ENCODE measurements at regions not wholly inside any gene's neighbourhood (a gene's known extent, or its start where the extent isn't known, plus 50 kb on each side); places are given as distances from the start of the nearest gene placed in this dataset.
"Not testable (repeated sequence)": the region's sequence is repeated elsewhere in the genome, so short reads cannot be mapped to it uniquely, and the experiment has no call there.

GRCh38 chr5:56406838-56407237 lies 173.7 kb upstream of the ANKRD55 start:
- DNase-seq (ENCODE audit: low read depth), result no peak
- no peak overlapping the region for H3K4me3 ChIP-seq (ENCODE audit: low read depth, low read length)

GRCh38 chr5:56406221-56406620 lies 173.1 kb upstream of the ANKRD55 start:
- TF ChIP-seq CTCF (IDR thresholded peaks at IDR 0.05; ENCODE audit: insufficient read depth, low read length, poor library complexity, severe bottlenecking), result no peak
- Histone ChIP-seq H3K27me3 (ENCODE audit: control insufficient read depth, insufficient read depth, low read length) (no peaks in the 10 kb centered on the region), H3K36me3 (ENCODE audit: control insufficient read depth, insufficient read depth, low read length) (no peaks in the 10 kb centered on the region), H3K4me3 (ENCODE audit: low read depth, low read length) (no peak overlapping the region)
- DNase-seq (ENCODE audit: low read depth), result no peak

More at GRCh38 chr5:56406838-56407237, 173.7 kb upstream of the ANKRD55 start:
- H3K36me3 ChIP-seq (ENCODE audit: control insufficient read depth, insufficient read depth, low read length), result no peaks in the 10 kb centered on the region
- TF ChIP-seq CTCF (IDR thresholded peaks at IDR 0.05; ENCODE audit: insufficient read depth, low read length, poor library complexity, severe bottlenecking), result no peak
- no peaks in the 10 kb centered on the region for H3K27me3 ChIP-seq (ENCODE audit: control insufficient read depth, insufficient read depth, low read length)

GRCh38 chr5:56405116-56405908 lies 172.2 kb upstream of the ANKRD55 start:
- no peak for TF ChIP-seq CTCF (IDR thresholded peaks at IDR 0.05; ENCODE audit: insufficient read depth, low read length, poor library complexity, severe bottlenecking)
- H3K36me3 ChIP-seq (ENCODE audit: control insufficient read depth, insufficient read depth, low read length), result no peaks in the 10 kb centered on the region
- no peaks in the 10 kb centered on the region for H3K27me3 ChIP-seq (ENCODE audit: control insufficient read depth, insufficient read depth, low read length)
- DNase-seq (ENCODE audit: low read depth), result no peak
- no peak overlapping the region for H3K4me3 ChIP-seq (ENCODE audit: low read depth, low read length)

- no peak for TF ChIP-seq CTCF (IDR thresholded peaks at IDR 0.05; ENCODE audit: insufficient read depth, low read length, poor library complexity, severe bottlenecking)
- no peak for DNase-seq (ENCODE audit: low read depth)
- H3K4me3 ChIP-seq (ENCODE audit: low read depth, low read length), result no peak overlapping the region
- no peaks in the 10 kb centered on the region for H3K36me3 ChIP-seq (ENCODE audit: control insufficient read depth, insufficient read depth, low read length)
- H3K27me3 ChIP-seq (ENCODE audit: control insufficient read depth, insufficient read depth, low read length), result no peaks in the 10 kb centered on the region
These were observed 169.4 kb upstream of the ANKRD55 start for GRCh38 chr5:56402266-56403220.

GRCh38 chr5:56397796-56398195 lies 164.7 kb upstream of the ANKRD55 start:
- not testable (repeated sequence) for H3K27me3 ChIP-seq (ENCODE audit: control insufficient read depth, insufficient read depth, low read length); DNase-seq (ENCODE audit: low read depth); H3K36me3 ChIP-seq (ENCODE audit: control insufficient read depth, insufficient read depth, low read length); H3K4me3 ChIP-seq (ENCODE audit: low read depth, low read length)

GRCh38 chr5:56396634-56397033 lies 163.5 kb upstream of the ANKRD55 start:
- Histone ChIP-seq H3K27me3 (ENCODE audit: control insufficient read depth, insufficient read depth, low read length) (no peaks in the 10 kb centered on the region), H3K36me3 (ENCODE audit: control insufficient read depth, insufficient read depth, low read length) (no peaks in the 10 kb centered on the region), H3K4me3 (ENCODE audit: low read depth, low read length) (no peak overlapping the region)
- TF ChIP-seq CTCF (IDR thresholded peaks at IDR 0.05; ENCODE audit: insufficient read depth, low read length, poor library complexity, severe bottlenecking), result no peak
- DNase-seq (ENCODE audit: low read depth), result no peak
